ENCODE measurements at regions not wholly inside any gene's neighbourhood (a gene's known extent, or its start where the extent isn't known, plus 50 kb on each side); places are given as distances from the start of the nearest gene placed in this dataset.
"Not testable (repeated sequence)": the region's sequence is repeated elsewhere in the genome, so short reads cannot be mapped to it uniquely, and the experiment has no call there.

GRCh38 chr20:50447817-50448216 lies 62.4 kb upstream of the PTPN1 start:
- H3K9me3 ChIP-seq (ENCODE audit: insufficient read depth, low read length, severe bottlenecking), result no peaks in the 10 kb centered on the region
- peaks cover 27% of the 10 kb centered on the region for H3K27me3 ChIP-seq (ENCODE audit: insufficient read depth, low read length, poor library complexity)
- H3K79me2 ChIP-seq (ENCODE audit: insufficient read depth, low read length), result no peaks in the 10 kb centered on the region
- H3K36me3 ChIP-seq (ENCODE audit: insufficient read depth, low read length), result no peaks in the 10 kb centered on the region
- H3K4me3 ChIP-seq (ENCODE audit: low read depth in 1 of 2, low read length in 2 of 2), result no peak overlapping the region
- ATAC-seq (ENCODE audit: insufficient read depth, low read depth), result no peak
- no peak overlapping the region for H3K9ac ChIP-seq (ENCODE audit: low read depth, low read length)
- H3K27ac ChIP-seq (ENCODE audit: low read length), result no peak overlapping the region
- H3K4me2 ChIP-seq (ENCODE audit: insufficient read depth, low read length), result no peak overlapping the region
- peaks cover 7% of the 10 kb centered on the region; the same call in 1 of the 2 replicates for H4K20me1 ChIP-seq (ENCODE audit: insufficient read depth, low read length)
- peaks cover 4% of the 10 kb centered on the region; the same call in 1 of the 2 replicates for H3K4me1 ChIP-seq (ENCODE audit: insufficient read depth, low read length)
- no peak overlapping the region for H2AFZ ChIP-seq (ENCODE audit: low read depth, low read length)
- TF ChIP-seq EZH2 (IDR thresholded peaks at IDR 0.05; ENCODE audit: borderline replicate concordance, low read depth, low read length, severe bottlenecking) (no peak), CTCF (IDR thresholded peaks at IDR 0.05; ENCODE audit: borderline replicate concordance, extremely low read depth, low read length, poor library complexity, severe bottlenecking) (no peak)
- no peak for DNase-seq

DNA sequence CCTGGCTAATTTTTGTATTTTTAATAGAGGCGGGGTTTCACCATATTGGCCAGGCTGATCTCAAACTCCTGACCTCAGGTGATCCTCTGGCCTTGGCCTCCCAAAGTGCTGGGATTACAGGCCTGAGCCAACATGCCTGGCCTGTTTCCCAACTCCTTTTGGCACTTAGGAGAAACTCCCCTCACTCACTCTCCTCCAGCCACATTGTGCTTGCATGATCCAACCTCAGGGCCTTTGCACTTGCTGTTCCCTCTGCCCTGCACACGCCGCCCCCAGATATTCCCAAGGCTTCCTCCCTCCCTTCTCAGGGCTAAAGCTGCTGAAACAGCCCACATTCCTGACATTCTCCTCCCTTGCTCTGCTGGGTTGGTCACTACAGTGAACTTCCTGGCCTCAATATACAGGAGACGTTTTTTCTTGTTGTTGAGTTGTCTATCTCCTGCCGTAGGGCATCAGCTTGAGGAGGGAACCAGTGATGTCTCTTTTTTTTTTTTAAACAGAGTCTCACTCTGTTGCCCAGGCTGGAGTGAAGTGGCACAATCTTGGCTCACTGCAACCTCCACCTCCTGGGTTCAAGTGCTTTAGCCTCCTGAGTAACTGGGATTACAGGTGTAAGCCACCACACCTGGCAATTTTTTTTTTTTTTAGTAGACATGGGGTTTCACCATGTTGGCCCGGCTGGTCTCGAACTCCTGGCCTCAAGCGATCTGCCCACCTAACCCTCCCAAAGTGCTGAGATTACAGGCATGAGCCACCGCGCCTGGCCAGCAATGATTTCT lies 61.4 kb upstream of the PTPN1 start:
- not testable (repeated sequence) for H3K4me1 ChIP-seq (ENCODE audit: insufficient read depth, low read length); H3K4me3 ChIP-seq (ENCODE audit: low read depth in 1 of 2, low read length in 2 of 2); ATAC-seq (ENCODE audit: insufficient read depth, low read depth); H3K9ac ChIP-seq (ENCODE audit: low read depth, low read length); H2AFZ ChIP-seq (ENCODE audit: low read depth, low read length); H3K9me3 ChIP-seq (ENCODE audit: insufficient read depth, low read length, severe bottlenecking); DNase-seq; H4K20me1 ChIP-seq (ENCODE audit: insufficient read depth, low read length); H3K79me2 ChIP-seq (ENCODE audit: insufficient read depth, low read length); H3K36me3 ChIP-seq (ENCODE audit: insufficient read depth, low read length); H3K27ac ChIP-seq (ENCODE audit: low read length); H3K4me2 ChIP-seq (ENCODE audit: insufficient read depth, low read length)
- peaks cover 29% of the 10 kb centered on the region for H3K27me3 ChIP-seq (ENCODE audit: insufficient read depth, low read length, poor library complexity)

DNA sequence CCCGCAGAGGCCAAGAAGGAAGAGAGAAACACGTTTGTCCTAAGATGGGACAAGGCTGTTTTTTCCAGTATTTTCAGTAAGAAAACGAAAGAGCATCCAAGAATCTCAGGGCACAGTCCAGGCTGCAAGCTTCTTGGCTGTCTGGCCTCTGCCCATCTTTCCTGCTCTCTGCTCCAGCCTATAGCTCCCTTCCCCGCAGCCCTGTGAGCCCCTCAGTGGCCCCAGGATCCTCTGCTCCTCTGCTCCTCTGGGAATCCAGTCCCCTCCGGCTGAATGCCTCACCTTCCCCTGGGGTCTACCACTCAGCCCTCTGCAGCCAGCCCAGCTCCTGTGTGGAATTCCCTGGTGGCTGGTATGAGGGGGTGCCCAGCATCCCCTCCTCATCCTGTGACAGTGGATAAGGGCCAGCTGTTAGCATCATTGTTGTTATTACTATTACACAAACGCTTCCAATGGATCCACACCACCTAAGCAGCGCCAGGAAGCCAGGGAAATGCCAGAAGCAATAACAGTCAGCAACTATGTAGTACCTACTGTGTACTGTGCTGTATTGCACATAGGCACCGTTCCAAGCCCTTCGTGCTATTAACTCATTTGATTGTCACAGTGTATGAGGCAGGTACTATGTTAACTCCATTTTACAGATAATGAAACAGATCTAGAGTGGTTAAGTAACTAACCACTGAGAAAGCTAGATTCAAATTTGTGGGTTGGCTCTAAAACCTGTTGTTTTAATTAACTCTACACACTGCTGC lies 60.3 kb upstream of the PTPN1 start:
- Histone ChIP-seq H3K27ac (ENCODE audit: low read length) (no peak overlapping the region), H3K9ac (ENCODE audit: low read depth, low read length) (no peak overlapping the region), H3K36me3 (ENCODE audit: insufficient read depth, low read length) (no peaks in the 10 kb centered on the region), H3K79me2 (ENCODE audit: insufficient read depth, low read length) (no peaks in the 10 kb centered on the region), H4K20me1 (ENCODE audit: insufficient read depth, low read length) (peaks cover 10% of the 10 kb centered on the region; the same call in 1 of the 2 replicates), H2AFZ (ENCODE audit: low read depth, low read length) (no peak overlapping the region), H3K4me2 (ENCODE audit: insufficient read depth, low read length) (no peak overlapping the region), H3K9me3 (ENCODE audit: insufficient read depth, low read length, severe bottlenecking) (no peaks in the 10 kb centered on the region), H3K4me1 (ENCODE audit: insufficient read depth, low read length) (peaks cover 4% of the 10 kb centered on the region; the same call in 1 of the 2 replicates), H3K4me3 (ENCODE audit: low read depth in 1 of 2, low read length in 2 of 2) (no peak overlapping the region), H3K27me3 (ENCODE audit: insufficient read depth, low read length, poor library complexity) (peaks cover 29% of the 10 kb centered on the region)
- no peak for ATAC-seq (ENCODE audit: insufficient read depth, low read depth)
- no peak for TF ChIP-seq EZH2 (IDR thresholded peaks at IDR 0.05; ENCODE audit: borderline replicate concordance, low read depth, low read length, severe bottlenecking)
- TF ChIP-seq CTCF (IDR thresholded peaks at IDR 0.05; ENCODE audit: borderline replicate concordance, extremely low read depth, low read length, poor library complexity, severe bottlenecking), result no peak
- DNase-seq, result no peak

- Histone ChIP-seq H3K27me3 (ENCODE audit: insufficient read depth, low read length, poor library complexity) (peaks cover 29% of the 10 kb centered on the region), H2AFZ (ENCODE audit: low read depth, low read length) (no peak overlapping the region), H3K36me3 (ENCODE audit: insufficient read depth, low read length) (no peaks in the 10 kb centered on the region), H4K20me1 (ENCODE audit: insufficient read depth, low read length) (peaks cover 10% of the 10 kb centered on the region; the same call in 1 of the 2 replicates), H3K79me2 (ENCODE audit: insufficient read depth, low read length) (no peaks in the 10 kb centered on the region), H3K27ac (ENCODE audit: low read length) (no peak overlapping the region), H3K4me1 (ENCODE audit: insufficient read depth, low read length) (peaks cover 4% of the 10 kb centered on the region; the same call in 1 of the 2 replicates), H3K4me3 (ENCODE audit: low read depth in 1 of 2, low read length in 2 of 2) (no peak overlapping the region), H3K9ac (ENCODE audit: low read depth, low read length) (no peak overlapping the region), H3K4me2 (ENCODE audit: insufficient read depth, low read length) (no peak overlapping the region), H3K9me3 (ENCODE audit: insufficient read depth, low read length, severe bottlenecking) (no peaks in the 10 kb centered on the region)
- no peak for TF ChIP-seq CTCF (IDR thresholded peaks at IDR 0.05; ENCODE audit: borderline replicate concordance, extremely low read depth, low read length, poor library complexity, severe bottlenecking)
- no peak for TF ChIP-seq EZH2 (IDR thresholded peaks at IDR 0.05; ENCODE audit: borderline replicate concordance, low read depth, low read length, severe bottlenecking)
- DNase-seq (no peak), ATAC-seq (ENCODE audit: insufficient read depth, low read depth) (no peak)
These were observed 59.7 kb upstream of the PTPN1 start for GRCh38 chr20:50450493-50450826.

Data from DND-41 (cell line).